GM12878 (cell line): ENCODE measurements at regions not wholly inside any gene's neighbourhood (a gene's known extent, or its start where the extent isn't known, plus 50 kb on each side); places are given as distances from the start of the nearest gene placed in this dataset.

ENCODE experiments used
- ATAC-seq: fragments of 200-7000 bp; cut with Tn5 transposase; 3 replicates; pipeline ENCODE4 v1.9.1; 2020; ENCODE audit warnings: mild to moderate bottlenecking, moderate library complexity
- BruUV-seq: library from RNA; stranded (reverse); fragments of 400-500 nt; replicated peaks from 2 replicates; lab custom pipeline; 2021; lab: Mats Ljungman, UMichigan
- CTCF ChIA-PET: fragments of 300-600 bp; sonication (Branson Sonifier 250); formaldehyde crosslinking; extraction: SDS; loops from one replicate; lab custom pipeline; 2021; ENCODE audit warnings: inconsistent platforms; lab: Yijun Ruan, JAX
- POLR2A ChIA-PET: fragments of 350-600 bp; formaldehyde crosslinking; extraction: SDS; loops from one replicate; lab custom pipeline; 2021; ENCODE audit warnings: inconsistent platforms; lab: Charles Lee
- RAD21 ChIA-PET: fragments of 300-600 bp; sonication (Branson Sonifier 250); formaldehyde crosslinking; loops from one replicate; lab custom pipeline; 2023; ENCODE audit warnings: antibody characterized with exemption; ENCODE audit not compliant: unreplicated experiment; lab: Charles Lee
- SMC1A ChIA-PET: fragments of 300-600 bp; sonication (Branson Sonifier 250); formaldehyde crosslinking; loops from one replicate; lab custom pipeline; 2023; ENCODE audit not compliant: unreplicated experiment, uncharacterized antibody; lab: Charles Lee
- DNase-seq: peaks from one replicate; pipeline ENCODE4 v3.0.0-alpha.2; 2011; ENCODE audit warnings: low read depth, low spot score
- FAIRE-seq: peaks from 3 replicates; lab custom pipeline; 2011; peaks lifted over from hg19 to GRCh38; lab: Jason Lieb, UNC
- H2AFZ ChIP-seq: 2 replicates; pipeline ENCODE4 v1.6.0; 2011; ENCODE audit warnings: low read depth, low read length, control low read depth; ENCODE audit not compliant: control insufficient read depth
- H3K27ac ChIP-seq: 2 replicates; pipeline ENCODE4 v1.5.1; 2011; ENCODE audit warnings: control low read depth; ENCODE audit not compliant: control insufficient read depth, insufficient read depth
- H3K27me3 ChIP-seq, 2 experiments: replicated peaks in 1 of 2; 2 replicates each; pipeline versions ENCODE4 v1.6.0 to v1.6.1; 2011; ENCODE audit warnings: low read length in 1 of 2; ENCODE audit not compliant: control insufficient read depth in 2 of 2, insufficient read depth in 2 of 2
- H3K36me3 ChIP-seq, 2 experiments: 2 replicates each; pipeline ENCODE4 v1.5.1; 2011; ENCODE audit warnings: low read length in 1 of 2; ENCODE audit not compliant: control insufficient read depth in 2 of 2, insufficient read depth in 2 of 2
- H3K4me1 ChIP-seq: 2 replicates; pipeline ENCODE4 v1.6.1; 2011; ENCODE audit warnings: mild to moderate bottlenecking, low read length, moderate library complexity, mixed read lengths; ENCODE audit not compliant: control insufficient read depth, insufficient read depth
- H3K4me2 ChIP-seq: 2 replicates; pipeline ENCODE4 v1.6.0; 2011; ENCODE audit warnings: control low read depth; ENCODE audit not compliant: control insufficient read depth, insufficient read depth
- H3K4me3 ChIP-seq: fragments of 200-600 bp; sonication (generic); 2 replicates; pipeline ENCODE4 v1.5.1; 2016
- H3K79me2 ChIP-seq: 2 replicates; pipeline ENCODE4 v1.6.0; 2011; ENCODE audit warnings: low read length; ENCODE audit not compliant: control insufficient read depth, insufficient read depth
- H3K9ac ChIP-seq: 2 replicates; pipeline ENCODE4 v1.8.0; 2011; ENCODE audit warnings: low read length, control low read depth, mixed read lengths; ENCODE audit not compliant: control insufficient read depth, insufficient read depth
- H3K9me3 ChIP-seq: replicated peaks from 3 replicates; pipeline ENCODE4 v1.5.1; 2011; ENCODE audit warnings: mild to moderate bottlenecking, low read length; ENCODE audit not compliant: control insufficient read depth, insufficient read depth
- H4K20me1 ChIP-seq: 2 replicates; pipeline ENCODE4 v1.6.0; 2011; ENCODE audit not compliant: control insufficient read depth, insufficient read depth
- CBX3 ChIP-seq: fragments of 200-600 bp; sonication (generic); IDR thresholded peaks from 2 replicates; pipeline ENCODE4 v1.6.1; 2016; ENCODE audit warnings: low read depth, borderline replicate concordance
- CEBPZ ChIP-seq: fragments of 150-350 bp; IDR thresholded peaks from 2 replicates; pipeline ENCODE4 v1.6.1; 2016; ENCODE audit warnings: low read depth, low read length
- CREB1 ChIP-seq: IDR thresholded peaks from 2 replicates; pipeline ENCODE4 v1.6.1; 2012; ENCODE audit warnings: low read depth, mild to moderate bottlenecking, inconsistent platforms
- CTCF ChIP-seq, 3 experiments: IDR thresholded peaks in 2 of 3; conservative IDR thresholded peaks in 1 of 3; 2 replicates each; pipeline ENCODE4 v1.5.1; 2011; ENCODE audit warnings: low read depth in 3 of 3, low read length in 3 of 3, mild to moderate bottlenecking in 3 of 3, control low read depth in 2 of 3, moderate library complexity in 2 of 3, inconsistent platforms in 1 of 3, mixed read lengths in 1 of 3; ENCODE audit not compliant: control insufficient read depth in 2 of 3, insufficient read depth in 1 of 3; ENCODE audit errors: extremely low read depth in 1 of 3
- EGR1 ChIP-seq, 2 experiments: IDR thresholded peaks; 1 replicate in 1 of 2; 2 replicates in 1 of 2; pipeline ENCODE4 v1.6.1; 2011 to 2012; ENCODE audit warnings: low read depth in 2 of 2, low read length in 2 of 2, borderline replicate concordance in 1 of 2, mild to moderate bottlenecking in 1 of 2, moderate library complexity in 1 of 2
- HCFC1 ChIP-seq: fragments of 150-350 bp; IDR thresholded peaks from 2 replicates; pipeline ENCODE4 v1.6.1; 2014; ENCODE audit warnings: low read length
- IKZF2 ChIP-seq, 2 experiments: fragments of 450-650 bp; IDR thresholded peaks; 2 replicates each; pipeline ENCODE4 v1.6.1; 2017; ENCODE audit warnings: mild to moderate bottlenecking in 2 of 2, moderate library complexity in 2 of 2
- MYC ChIP-seq: IDR thresholded peaks from 2 replicates; pipeline ENCODE4 v1.6.1; 2011; ENCODE audit warnings: mild to moderate bottlenecking, low read length, moderate library complexity, inconsistent platforms; ENCODE audit not compliant: insufficient read depth, insufficient replicate concordance, insufficient read length, severe bottlenecking
- NKRF ChIP-seq: fragments of 450-650 bp; conservative IDR thresholded peaks from 2 replicates; pipeline ENCODE4 v1.6.1; 2017; ENCODE audit warnings: mild to moderate bottlenecking, moderate library complexity
- PML ChIP-seq: IDR thresholded peaks from 2 replicates; pipeline ENCODE4 v1.6.1; 2012; ENCODE audit warnings: low read length, inconsistent platforms
- RB1 ChIP-seq: fragments of 450-650 bp; formaldehyde crosslinking; IDR thresholded peaks from 2 replicates; pipeline ENCODE4 v1.6.1; 2017; ENCODE audit warnings: mild to moderate bottlenecking, borderline replicate concordance
- RFX5 ChIP-seq: IDR thresholded peaks from 2 replicates; pipeline ENCODE4 v1.6.1; 2011; ENCODE audit warnings: low read depth, low read length, improper control_type of control experiment
- SRF ChIP-seq, 2 experiments: IDR thresholded peaks; 2 replicates each; pipeline ENCODE4 v1.6.1; 2011; ENCODE audit warnings: low read depth in 2 of 2, low read length in 2 of 2, mild to moderate bottlenecking in 1 of 2, moderate library complexity in 1 of 2
- TCF12 ChIP-seq: IDR thresholded peaks from 2 replicates; pipeline ENCODE4 v1.6.1; 2011; ENCODE audit warnings: low read depth, mild to moderate bottlenecking, low read length
- WGBS: methylation state at CpG from one replicate; pipeline ENCODE4 v1.1.6; 2016; ENCODE audit warnings: low lambda C conversion rate; ENCODE audit not compliant: insufficient replicate concordance, insufficient coverage; ENCODE audit errors: missing lambda C conversion rate; 5-methylcytosine and 5-hydroxymethylcytosine counted together
- in situ Hi-C: fragments of 300-500 bp; cut with MboI; formaldehyde crosslinking; loops from 9 replicates; pipeline ENCODE4 v1.14.3; 2018; ENCODE audit warnings: mixed read lengths
- intact Hi-C: fragments of 100-400 bp; cut with micrococcal nuclease; formaldehyde crosslinking; loops from one replicate; pipeline ENCODE4 v1.14.2; 2022; ENCODE audit not compliant: unreplicated experiment

GRCh38 chr5:68770551-68770950, 323.3 kb upstream of the SLC30A5 start:
- H3K4me2 ChIP-seq: no peak overlapping the region
- no peak for TF ChIP-seq CTCF (IDR thresholded peaks at IDR 0.05 in 2 of 3, conservative IDR thresholded peaks at IDR 0.05 in 1 of 3; ENCODE audit: control insufficient read depth in 2 of 3, extremely low read depth in 1 of 3, insufficient read depth in 1 of 3, low read depth in 3 of 3, low read length in 3 of 3)
- no peak for TF ChIP-seq SRF (IDR thresholded peaks at IDR 0.05; ENCODE audit: low read depth in 2 of 2, low read length in 2 of 2)
- no peak for TF ChIP-seq MYC
- no peak for TF ChIP-seq IKZF2 (IDR thresholded peaks at IDR 0.05)
- no peak for TF ChIP-seq RFX5
- no peak for TF ChIP-seq TCF12
- no peak for TF ChIP-seq RB1
- TF ChIP-seq PML: no peak
- TF ChIP-seq NKRF: no peak
- no peak for TF ChIP-seq CBX3
- no peak for TF ChIP-seq CREB1
- TF ChIP-seq HCFC1: no peak
- TF ChIP-seq CEBPZ: no peak
- TF ChIP-seq EGR1 (IDR thresholded peaks at IDR 0.05; ENCODE audit: borderline replicate concordance in 1 of 2, low read depth in 2 of 2, low read length in 2 of 2): no peak
- RAD21 ChIA-PET: no interaction called here
- H3K9me3 ChIP-seq: no peaks in the 10 kb centered on the region; the same call in 2 of the 3 replicates
- no peak for FAIRE-seq
- H3K9ac ChIP-seq: no peak overlapping the region
- no peak overlapping the region for H3K27ac ChIP-seq
- no peaks in the 10 kb centered on the region; a peak in 1 of 4 replicates for H3K27me3 ChIP-seq
- no peak for DNase-seq
- no peaks in the 10 kb centered on the region for H3K36me3 ChIP-seq
- no TSS peak for BruUV-seq
- ATAC-seq: no peak
- POLR2A ChIA-PET: no interaction called here
- H4K20me1 ChIP-seq: no peaks in the 10 kb centered on the region
- no peaks in the 10 kb centered on the region for H3K4me1 ChIP-seq
- H3K4me3 ChIP-seq: no peak overlapping the region
- SMC1A ChIA-PET: no interaction called here
- CTCF ChIA-PET: no interaction called here
- intact Hi-C loops: no loop called here
- WGBS: 56% methylated on average over 3 of the region's 3 CpGs
- H3K79me2 ChIP-seq: no peaks in the 10 kb centered on the region
- no peak overlapping the region for H2AFZ ChIP-seq
- in situ Hi-C loops: no loop called here
